NCI-H1417 (cell line): ENCODE measurements at regions not wholly inside any gene's neighbourhood (a gene's known extent, or its start where the extent isn't known, plus 50 kb on each side); places are given as distances from the start of the nearest gene placed in this dataset.

Experiments used
- DNase-seq, 3 experiments: peaks; one replicate each; lab custom pipeline; 2025; lab: John Stamatoyannopoulos, UW

- DNase-seq = no peak
These were observed 95.9 kb upstream of the STX18 start for GRCh38 chr4:4637710-4638109.

- DNase-seq = no peak
These were observed 91.6 kb upstream of the STX18 start for GRCh38 chr4:4633431-4633830.

GRCh38 chr4:4631150-4631549, 89.3 kb upstream of the STX18 start:
- DNase-seq = no peak

GRCh38 chr4:4627906-4628305, 86.1 kb upstream of the STX18 start:
- no peak for DNase-seq

GRCh38 chr4:4627111-4627510, 85.3 kb upstream of the STX18 start:
- no peak for DNase-seq

GRCh38 chr4:4625488-4625887, 83.6 kb upstream of the STX18 start:
- DNase-seq = no peak

GRCh38 chr4:4624276-4624897, 82.5 kb upstream of the STX18 start:
- no peak for DNase-seq

GRCh38 chr4:4619821-4620220, 78.0 kb upstream of the STX18 start:
- no peak for DNase-seq

- DNase-seq = no peak
These were observed 77.0 kb upstream of the STX18 start for GRCh38 chr4:4618847-4619246.

- DNase-seq = no peak
These were observed 73.3 kb upstream of the STX18 start for GRCh38 chr4:4614925-4615678.

GRCh38 chr4:4613641-4614286, 71.9 kb upstream of the STX18 start:
- no peak for DNase-seq

GRCh38 chr4:4613126-4613465, 71.2 kb upstream of the STX18 start:
- no peak for DNase-seq

GRCh38 chr4:4610672-4611071, 68.8 kb upstream of the STX18 start:
- no peak for DNase-seq

- DNase-seq = no peak
These were observed 67.9 kb upstream of the STX18 start for GRCh38 chr4:4609622-4610334.

- no peak for DNase-seq
These were observed 66.3 kb upstream of the STX18 start for GRCh38 chr4:4608214-4608537.

GRCh38 chr4:4607336-4608213, 65.7 kb upstream of the STX18 start:
- peak in 1 of 3 experiments; percentile 8 for DNase-seq

GRCh38 chr4:4606321-4606720, 64.5 kb upstream of the STX18 start:
- DNase-seq = no peak

GRCh38 chr4:4605849-4606248, 64.0 kb upstream of the STX18 start:
- DNase-seq = no peak

GRCh38 chr4:4603592-4603991, 61.7 kb upstream of the STX18 start:
- DNase-seq = no peak

GRCh38 chr4:4603067-4603466, 61.2 kb upstream of the STX18 start:
- DNase-seq = no peak

GRCh38 chr4:4602468-4602867, 60.6 kb upstream of the STX18 start:
- no peak for DNase-seq

- DNase-seq = no peak
These were observed 60.0 kb upstream of the STX18 start for GRCh38 chr4:4601803-4602369.
